ENCODE measurements at regions not wholly inside any gene's neighbourhood (a gene's known extent, or its start where the extent isn't known, plus 50 kb on each side); places are given as distances from the start of the nearest gene placed in this dataset.
"Not testable (repeated sequence)": the region's sequence is repeated elsewhere in the genome, so short reads cannot be mapped to it uniquely, and the experiment has no call there.

- no peak for DNase-seq (ENCODE audit: low read depth)
Measured at GRCh38 chr11:88061111-88061510, 114.1 kb downstream of the RAB38 start.

DNA sequence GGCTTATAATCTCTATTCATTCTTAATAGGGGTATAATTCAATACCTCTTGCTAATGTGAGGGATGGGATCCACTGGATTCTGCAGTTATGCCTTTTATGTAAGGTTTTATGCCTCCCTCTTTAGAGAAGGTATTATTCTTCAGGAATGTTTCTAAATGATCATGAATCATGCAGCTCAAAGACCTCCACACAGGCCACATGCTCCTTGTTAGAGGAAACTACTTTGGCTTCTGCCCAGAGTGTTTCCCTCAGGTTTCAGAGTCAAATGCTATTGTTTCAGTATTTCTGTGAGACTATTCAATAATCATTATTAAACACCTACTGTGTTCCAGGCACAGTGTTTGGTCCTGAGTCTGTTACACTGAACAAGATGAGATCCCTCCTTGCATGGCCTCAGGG, 115.9 kb downstream of the RAB38 start:
- DNase-seq (ENCODE audit: low read depth) = no peak

DNA sequence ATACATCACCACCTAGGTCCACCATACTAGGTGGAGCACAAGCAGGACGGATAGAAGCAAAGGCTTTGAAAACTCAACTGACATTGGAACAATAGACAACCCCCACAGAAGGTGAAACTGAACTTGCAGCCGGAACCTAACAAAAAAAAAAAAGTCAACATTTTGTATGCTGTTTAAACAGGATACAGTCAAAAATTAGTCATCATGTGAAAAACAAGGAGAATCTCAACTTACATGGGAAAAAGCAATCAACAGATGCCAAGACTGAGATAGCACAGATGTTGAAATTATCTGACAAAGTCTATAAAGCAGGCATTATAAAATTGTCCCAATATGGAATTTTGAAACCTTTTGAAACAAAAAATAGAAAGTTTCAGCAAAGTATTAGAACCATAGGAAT, 123.8 kb downstream of the RAB38 start:
- peak; percentile 21 for DNase-seq (ENCODE audit: low read depth)

DNA sequence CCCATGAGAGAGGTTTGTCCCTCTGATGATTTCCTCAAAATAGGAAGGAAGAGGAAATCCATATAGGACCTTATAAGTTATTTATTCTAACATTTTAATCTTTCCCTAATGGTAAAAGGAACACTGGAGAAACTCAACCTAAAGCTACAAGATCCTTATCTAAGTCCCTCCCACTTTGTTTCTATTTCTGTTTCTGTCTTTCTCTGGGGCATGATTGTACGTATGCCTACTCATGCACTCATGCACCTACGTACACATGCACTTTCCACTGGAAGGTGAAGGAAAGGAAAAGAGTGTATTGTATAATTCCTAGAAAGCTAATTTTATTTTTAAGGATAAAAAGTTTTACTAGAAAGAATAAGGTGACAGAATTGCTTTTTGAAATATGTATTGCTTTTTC, 125.0 kb downstream of the RAB38 start:
- no peak for DNase-seq (ENCODE audit: low read depth)

- not testable (repeated sequence) for DNase-seq (ENCODE audit: low read depth)
Measured at GRCh38 chr11:88045288-88045687, 130.0 kb downstream of the RAB38 start.

- DNase-seq (ENCODE audit: low read depth) = not testable (repeated sequence)
Measured at GRCh38 chr11:88044658-88045057, 130.6 kb downstream of the RAB38 start.

GRCh38 chr11:88043149-88043548, 132.1 kb downstream of the RAB38 start:
- no peak for DNase-seq (ENCODE audit: low read depth)

GRCh38 chr11:88042647-88043046, 132.6 kb downstream of the RAB38 start:
- no peak for DNase-seq (ENCODE audit: low read depth)

DNA sequence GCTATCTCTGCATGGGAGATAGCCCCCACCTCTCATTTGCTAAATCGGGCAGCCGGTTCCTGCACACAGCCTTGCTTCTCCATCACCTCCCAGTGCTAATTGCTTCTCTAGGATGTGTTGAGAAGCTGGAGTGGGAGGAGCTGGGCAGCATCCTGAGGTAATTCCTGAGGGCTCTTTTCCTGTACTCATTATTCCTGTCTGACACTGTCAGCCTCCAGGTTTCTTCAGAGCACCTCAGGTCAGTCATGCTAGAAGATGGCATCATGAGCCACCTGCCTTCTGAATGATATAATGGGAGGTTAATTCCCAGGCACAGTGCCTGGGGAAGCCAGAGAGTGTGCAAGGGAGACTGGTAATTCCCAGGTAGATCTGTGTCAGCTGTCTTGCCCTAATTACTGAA, 133.0 kb downstream of the RAB38 start:
- no peak for DNase-seq (ENCODE audit: low read depth)

DNA sequence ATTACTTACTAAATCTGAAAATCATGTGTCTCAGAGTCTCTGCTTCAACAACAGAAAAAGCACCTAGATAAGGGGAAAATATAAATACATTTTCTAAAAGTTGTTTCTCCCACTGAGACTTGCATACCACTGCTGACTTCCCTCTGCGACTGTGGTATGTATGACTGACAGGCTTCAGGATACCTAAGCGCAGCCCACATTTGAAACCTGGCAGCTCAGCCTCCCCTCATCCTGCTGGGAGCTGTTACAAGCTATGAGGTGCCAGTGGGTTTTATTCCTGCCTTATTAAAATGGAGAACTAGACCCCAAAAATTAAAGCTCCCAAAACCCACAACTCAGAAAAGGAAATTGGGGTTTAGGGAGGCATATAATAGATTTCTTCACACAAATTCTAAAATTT, 133.6 kb downstream of the RAB38 start:
- DNase-seq (ENCODE audit: low read depth) = no peak

DNA sequence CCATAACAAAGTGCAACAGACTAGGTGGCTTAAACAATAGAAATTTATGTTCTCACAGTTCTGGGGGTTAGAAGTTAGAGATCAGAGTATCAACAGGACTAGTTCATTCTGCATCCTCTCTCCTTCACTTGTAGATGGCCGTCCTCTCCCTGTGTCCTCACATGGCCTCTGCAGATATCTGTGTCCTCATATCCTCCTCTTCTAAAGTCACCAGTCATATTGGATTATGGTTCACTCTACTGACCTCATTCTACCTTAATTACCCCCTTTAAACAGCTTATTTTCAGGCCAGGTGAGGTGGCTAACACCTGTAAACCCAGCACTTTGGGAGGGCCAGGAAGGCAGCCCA, 135.1 kb downstream of the RAB38 start:
- DNase-seq (ENCODE audit: low read depth) = no peak

DNA sequence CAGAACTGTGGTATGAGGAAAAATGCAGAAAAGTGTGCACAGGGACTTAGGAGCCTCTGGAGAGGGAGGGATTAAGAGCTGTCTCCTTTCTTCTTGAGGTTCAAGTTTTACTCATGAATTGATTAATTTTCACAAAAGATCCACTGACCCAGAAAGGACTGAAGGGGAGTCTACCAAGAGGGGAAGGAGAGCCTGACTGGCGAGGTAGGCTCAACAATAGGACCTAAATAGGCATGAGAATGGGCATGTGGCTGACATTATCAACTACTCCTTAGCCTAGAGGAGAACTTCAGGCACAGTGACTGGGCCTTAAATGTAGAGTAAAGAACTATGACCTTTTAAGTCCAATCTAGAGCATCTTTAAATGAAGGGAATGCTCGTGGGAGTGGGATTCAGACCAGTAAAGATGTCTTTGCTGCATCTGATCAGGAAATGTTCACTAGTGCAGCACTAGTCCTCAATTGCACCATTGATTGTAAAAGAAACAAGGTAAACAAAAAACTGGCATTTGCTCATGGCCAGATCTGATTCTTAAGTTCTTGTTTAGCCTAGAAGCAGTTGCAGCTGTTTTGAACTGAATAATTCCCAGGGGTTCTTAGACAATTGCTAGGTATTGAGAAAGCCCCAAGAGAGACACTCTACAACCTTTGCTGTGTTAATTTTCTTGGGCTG, 135.6 kb downstream of the RAB38 start:
- no peak for DNase-seq (ENCODE audit: low read depth)

- DNase-seq (ENCODE audit: low read depth) = no peak
Measured at GRCh38 chr11:88038063-88038462, 137.2 kb downstream of the RAB38 start.

DNA sequence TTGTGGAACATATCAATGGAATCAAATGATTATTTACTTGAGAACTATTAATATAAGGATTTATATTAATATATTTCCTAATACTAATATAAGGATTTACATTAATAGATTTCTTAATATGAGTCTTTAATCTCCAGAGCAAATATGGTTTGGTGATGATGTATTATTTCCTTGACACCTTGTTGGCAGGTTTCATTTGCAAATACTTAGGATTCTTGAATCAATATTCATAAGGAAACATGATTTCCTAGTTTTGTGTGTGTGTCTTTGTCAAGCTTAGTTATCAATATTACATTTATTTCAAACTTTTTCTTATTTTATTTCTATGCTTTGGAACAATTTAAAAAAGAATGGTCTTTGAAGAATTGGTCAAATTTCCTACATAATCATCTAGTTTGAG, 138.5 kb downstream of the RAB38 start:
- no peak for DNase-seq (ENCODE audit: low read depth)

GRCh38 chr11:88035271-88035670, 140.0 kb downstream of the RAB38 start:
- DNase-seq (ENCODE audit: low read depth) = no peak

- DNase-seq (ENCODE audit: low read depth) = no peak
Measured at GRCh38 chr11:88017666-88018065, 157.6 kb downstream of the RAB38 start.

DNA sequence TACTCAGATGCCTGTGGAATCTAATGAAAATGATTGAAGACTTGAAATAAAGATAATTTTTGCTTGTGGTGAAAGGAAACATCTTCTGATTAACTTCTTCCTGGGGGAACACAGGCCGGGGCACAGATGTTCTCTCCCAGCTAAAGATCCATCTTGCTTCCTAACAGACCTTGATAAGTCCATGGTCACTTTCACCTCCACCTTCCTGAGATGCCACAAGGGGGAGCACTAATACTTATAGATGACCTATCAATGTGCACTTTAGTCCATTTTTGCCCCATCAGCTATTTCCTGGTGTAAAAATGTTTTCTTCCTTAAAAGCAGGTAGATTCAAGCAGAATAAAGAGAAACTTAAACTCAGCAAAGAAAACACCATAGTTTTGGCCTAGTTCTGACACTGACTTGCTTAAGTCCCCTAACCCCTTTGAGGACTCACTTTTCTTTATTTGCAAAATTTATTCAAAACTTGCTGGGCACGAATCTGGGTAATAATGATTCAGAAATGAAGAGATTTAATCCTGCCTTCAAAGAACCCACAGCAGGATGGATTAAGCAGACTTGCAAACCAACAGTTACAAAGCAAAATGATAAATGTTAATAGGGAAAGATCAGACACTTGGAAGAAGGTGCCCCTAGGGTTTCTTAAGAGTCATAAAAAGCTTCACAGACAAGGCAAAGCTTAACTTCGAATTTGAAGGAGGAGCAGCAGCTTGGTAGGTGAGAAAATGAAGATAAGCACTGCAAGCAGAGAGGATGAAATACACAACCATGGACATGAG, 158.7 kb downstream of the RAB38 start:
- peak; percentile 67 for DNase-seq (ENCODE audit: low read depth)

DNA sequence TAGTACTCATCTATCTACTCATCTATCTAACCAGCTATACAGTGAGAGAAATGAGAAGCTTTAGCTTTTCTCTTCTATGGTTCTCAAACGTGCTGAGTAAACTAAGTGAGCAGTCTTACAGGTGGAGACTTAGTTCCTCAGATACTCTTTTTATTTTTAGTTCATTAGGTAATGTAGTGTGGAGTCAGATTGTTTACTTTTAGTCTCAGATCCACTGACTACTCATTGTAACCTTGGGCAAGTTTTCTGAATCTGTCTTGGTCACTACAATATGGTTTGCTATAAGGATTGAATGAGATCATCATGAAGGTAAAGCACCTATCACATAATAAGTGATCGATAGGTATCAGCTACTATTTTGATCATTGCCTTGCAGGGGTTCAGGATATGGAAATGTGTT, 160.1 kb downstream of the RAB38 start:
- DNase-seq (ENCODE audit: low read depth) = no peak

- no peak for DNase-seq (ENCODE audit: low read depth)
Measured at GRCh38 chr11:88013508-88014065, 161.7 kb downstream of the RAB38 start.

GRCh38 chr11:88012456-88012855, 162.8 kb downstream of the RAB38 start:
- no peak for DNase-seq (ENCODE audit: low read depth)

DNA sequence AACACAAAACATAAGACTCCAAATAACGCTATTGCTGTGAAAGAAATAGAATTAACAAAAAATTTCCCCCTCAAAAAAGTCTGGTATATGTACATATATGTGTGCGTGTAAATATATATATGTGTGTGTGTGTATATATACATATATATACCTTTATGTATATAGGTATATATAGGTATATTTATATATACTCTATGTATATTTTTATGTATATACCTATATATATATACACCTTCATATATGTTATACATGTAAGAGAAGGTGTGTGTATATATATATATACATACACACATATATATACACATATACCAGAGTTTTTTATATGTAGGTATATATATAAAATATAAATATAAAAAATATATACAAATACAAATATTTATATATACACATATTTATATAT, 199.2 kb downstream of the RAB38 start:
- no peak for DNase-seq (ENCODE audit: low read depth)

GRCh38 chr11:87974797-87975196, 200.4 kb downstream of the RAB38 start:
- no peak for DNase-seq (ENCODE audit: low read depth)

GRCh38 chr11:87972133-87972532, 203.1 kb downstream of the RAB38 start:
- DNase-seq (ENCODE audit: low read depth) = no peak

DNA sequence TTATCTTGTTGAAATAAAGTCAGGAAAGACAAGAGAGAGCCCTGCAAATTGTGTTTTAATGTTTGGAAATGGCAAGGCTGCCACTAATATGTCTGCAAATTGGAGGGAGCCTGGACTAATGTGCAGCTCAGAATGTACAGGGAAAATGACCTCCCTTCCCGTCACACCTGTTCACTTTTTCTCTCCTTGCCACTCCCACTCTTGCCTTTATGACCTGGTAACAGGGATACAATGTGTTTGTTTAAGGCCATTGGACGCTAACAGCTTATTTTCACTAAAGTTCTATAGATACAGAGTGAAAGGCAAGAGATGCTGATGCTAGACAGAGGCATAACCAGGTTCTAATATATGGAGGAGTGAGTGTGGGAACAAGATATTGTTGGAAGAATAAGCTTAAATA, 203.9 kb downstream of the RAB38 start:
- no peak for DNase-seq (ENCODE audit: low read depth)

All from GM04504 (cell line).